AG09319 (cell line): ENCODE measurements at regions not wholly inside any gene's neighbourhood (a gene's known extent, or its start where the extent isn't known, plus 50 kb on each side); places are given as distances from the start of the nearest gene placed in this dataset.

ENCODE experiments used
- DNase-seq: peaks from one replicate; pipeline ENCODE4 v3.0.0-alpha.2; 2010; ENCODE audit warnings: low read depth; ENCODE audit errors: extremely low read depth
- TF ChIP-seq, protein P1 (sequence below): IDR thresholded peaks from 2 replicates; pipeline ENCODE4 v1.5.1; 2011; ENCODE audit warnings: low read depth, mild to moderate bottlenecking, inconsistent platforms, low read length, moderate library complexity

DNA sequence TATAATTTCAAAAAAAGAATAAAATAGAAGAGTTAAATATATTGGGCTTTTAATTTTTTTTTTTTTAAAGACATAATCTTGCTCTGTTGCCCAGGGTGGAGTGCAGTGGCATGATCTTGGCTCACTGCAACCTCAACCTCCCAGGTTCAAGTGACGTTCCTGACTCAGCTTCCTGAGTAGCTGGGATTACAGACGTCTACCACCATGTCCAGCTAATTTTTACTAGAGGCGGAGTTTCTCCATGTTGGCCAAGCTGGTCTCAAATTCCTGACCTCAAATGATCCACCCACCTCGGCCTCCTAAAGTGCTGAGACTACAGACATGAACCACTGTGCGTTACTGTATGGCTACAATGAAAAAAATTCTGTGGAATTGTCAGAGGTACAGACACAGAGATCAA lies 98.1 kb upstream of the RGPD4 start:
- DNase-seq: no peak
- TF ChIP-seq, protein P1, sequence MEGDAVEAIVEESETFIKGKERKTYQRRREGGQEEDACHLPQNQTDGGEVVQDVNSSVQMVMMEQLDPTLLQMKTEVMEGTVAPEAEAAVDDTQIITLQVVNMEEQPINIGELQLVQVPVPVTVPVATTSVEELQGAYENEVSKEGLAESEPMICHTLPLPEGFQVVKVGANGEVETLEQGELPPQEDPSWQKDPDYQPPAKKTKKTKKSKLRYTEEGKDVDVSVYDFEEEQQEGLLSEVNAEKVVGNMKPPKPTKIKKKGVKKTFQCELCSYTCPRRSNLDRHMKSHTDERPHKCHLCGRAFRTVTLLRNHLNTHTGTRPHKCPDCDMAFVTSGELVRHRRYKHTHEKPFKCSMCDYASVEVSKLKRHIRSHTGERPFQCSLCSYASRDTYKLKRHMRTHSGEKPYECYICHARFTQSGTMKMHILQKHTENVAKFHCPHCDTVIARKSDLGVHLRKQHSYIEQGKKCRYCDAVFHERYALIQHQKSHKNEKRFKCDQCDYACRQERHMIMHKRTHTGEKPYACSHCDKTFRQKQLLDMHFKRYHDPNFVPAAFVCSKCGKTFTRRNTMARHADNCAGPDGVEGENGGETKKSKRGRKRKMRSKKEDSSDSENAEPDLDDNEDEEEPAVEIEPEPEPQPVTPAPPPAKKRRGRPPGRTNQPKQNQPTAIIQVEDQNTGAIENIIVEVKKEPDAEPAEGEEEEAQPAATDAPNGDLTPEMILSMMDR: no peak

DNA sequence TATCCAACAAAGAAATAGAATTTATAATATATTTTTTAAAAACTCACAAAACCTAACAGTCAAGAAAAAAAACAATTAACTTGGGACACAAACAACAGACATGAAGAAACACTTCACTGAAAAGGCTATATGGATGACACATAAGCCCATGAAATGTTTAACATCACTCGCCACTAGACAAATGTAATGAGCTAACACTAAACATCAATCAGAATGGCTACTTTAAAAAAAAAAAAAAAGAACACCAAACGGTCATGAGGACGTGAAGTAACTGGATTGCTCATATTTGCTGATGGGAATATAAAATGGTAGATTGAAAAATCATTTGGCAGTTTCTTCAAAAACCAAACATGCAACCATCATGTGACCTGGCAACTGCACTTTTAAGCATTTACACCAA lies 97.3 kb upstream of the RGPD4 start:
- TF ChIP-seq, protein P1: no peak
- no peak for DNase-seq

DNA sequence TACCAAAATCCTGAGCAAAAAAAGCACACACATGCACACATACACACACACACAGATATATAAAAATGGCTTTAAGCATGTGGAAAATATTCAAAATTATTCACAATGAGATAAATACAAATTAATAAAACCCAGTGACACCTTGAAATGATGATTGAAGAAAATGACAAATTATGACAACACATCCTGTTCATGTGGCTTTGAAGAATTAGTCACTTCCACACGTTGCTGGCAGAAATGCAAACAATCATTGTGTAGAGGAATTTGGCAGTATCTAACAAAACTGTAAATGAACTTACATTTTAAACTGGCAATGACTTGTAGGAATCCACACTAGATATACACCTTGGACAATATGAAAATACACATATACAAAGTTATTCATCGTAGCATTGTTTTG lies 95.8 kb upstream of the RGPD4 start:
- TF ChIP-seq, protein P1: no peak
- DNase-seq: no peak

DNA sequence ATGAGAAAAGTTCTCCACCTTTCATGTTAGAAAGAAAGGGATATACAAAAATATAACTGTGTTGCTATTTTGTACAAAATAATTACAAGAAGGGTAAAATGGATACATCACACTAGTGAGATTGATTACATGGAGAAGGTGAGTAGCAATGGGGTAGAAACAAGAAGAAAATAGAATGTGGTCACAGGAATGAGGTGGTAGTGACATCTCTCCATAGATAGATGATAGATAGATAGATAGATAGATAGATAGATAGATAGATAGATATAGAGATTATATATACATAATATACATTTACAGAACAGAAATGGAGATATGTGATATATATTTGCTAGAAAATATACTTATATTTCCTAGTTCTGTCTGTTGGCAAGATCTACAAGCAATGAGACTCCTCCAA lies 95.3 kb upstream of the RGPD4 start:
- TF ChIP-seq, protein P1: no peak
- DNase-seq: no peak

GRCh38 chr2:107735201-107735600 lies 91.5 kb upstream of the RGPD4 start:
- no peak for DNase-seq
- TF ChIP-seq, protein P1: no peak

GRCh38 chr2:107737756-107738155 lies 88.9 kb upstream of the RGPD4 start:
- no peak for DNase-seq
- TF ChIP-seq, protein P1: no peak

GRCh38 chr2:107738266-107738665 lies 88.4 kb upstream of the RGPD4 start:
- no peak for DNase-seq
- TF ChIP-seq, protein P1: no peak
